H7 (cell line): ENCODE measurements at regions not wholly inside any gene's neighbourhood (a gene's known extent, or its start where the extent isn't known, plus 50 kb on each side); places are given as distances from the start of the nearest gene placed in this dataset.

Experiments used
- DNase-seq: peaks from one replicate; pipeline ENCODE4 v3.0.0; 2012
- H3K27me3 ChIP-seq: 2 replicates; pipeline ENCODE4 v1.6.0; 2011; ENCODE audit warnings: mild to moderate bottlenecking, low read length; ENCODE audit not compliant: control insufficient read depth, insufficient read depth
- H3K36me3 ChIP-seq: replicated peaks from 2 replicates; pipeline ENCODE4 v1.5.1; 2011; ENCODE audit warnings: low read length; ENCODE audit not compliant: control insufficient read depth, insufficient read depth
- H3K4me3 ChIP-seq: 2 replicates; pipeline ENCODE4 v1.5.1; 2011; ENCODE audit warnings: low read depth, mild to moderate bottlenecking, control low read depth, low read length, moderate library complexity; ENCODE audit not compliant: insufficient read depth

- no peak overlapping the region for H3K4me3 ChIP-seq
Observed at GRCh38 chr2:134770702-134771101, 51.9 kb upstream of the TMEM163 start.

GRCh38 chr2:134771313-134771801, 52.6 kb upstream of the TMEM163 start:
- DNase-seq, result no peak

More at GRCh38 chr2:134770702-134771101, 51.9 kb upstream of the TMEM163 start:
- H3K27me3 ChIP-seq, result no peaks in the 10 kb centered on the region
- no peak for DNase-seq
- no peaks in the 10 kb centered on the region for H3K36me3 ChIP-seq

GRCh38 chr2:134772493-134773169, 53.8 kb upstream of the TMEM163 start:
- no peak for DNase-seq
- no peak overlapping the region for H3K4me3 ChIP-seq
- H3K36me3 ChIP-seq, result no peaks in the 10 kb centered on the region
- no peaks in the 10 kb centered on the region for H3K27me3 ChIP-seq

More at GRCh38 chr2:134771313-134771801, 52.6 kb upstream of the TMEM163 start:
- Histone ChIP-seq H3K4me3 (no peak overlapping the region), H3K36me3 (no peaks in the 10 kb centered on the region), H3K27me3 (no peaks in the 10 kb centered on the region)

- no peak overlapping the region for H3K4me3 ChIP-seq
- no peaks in the 10 kb centered on the region for H3K36me3 ChIP-seq
- no peak for DNase-seq
- H3K27me3 ChIP-seq, result no peaks in the 10 kb centered on the region
Observed at GRCh38 chr2:134773335-134773734, 54.5 kb upstream of the TMEM163 start.

GRCh38 chr2:134773759-134774742, 55.3 kb upstream of the TMEM163 start:
- H3K4me3 ChIP-seq, result no peak overlapping the region
- no peaks in the 10 kb centered on the region for H3K27me3 ChIP-seq

GRCh38 chr2:134774786-134775641, 56.2 kb upstream of the TMEM163 start:
- no peaks in the 10 kb centered on the region for H3K36me3 ChIP-seq
- no peak for DNase-seq
- H3K4me3 ChIP-seq, result no peak overlapping the region
- H3K27me3 ChIP-seq, result no peaks in the 10 kb centered on the region

More at GRCh38 chr2:134773759-134774742, 55.3 kb upstream of the TMEM163 start:
- H3K36me3 ChIP-seq, result no peaks in the 10 kb centered on the region
- DNase-seq, result no peak

GRCh38 chr2:134776836-134777235, 58.0 kb upstream of the TMEM163 start:
- no peaks in the 10 kb centered on the region for H3K27me3 ChIP-seq
- DNase-seq, result no peak
- no peaks in the 10 kb centered on the region for H3K36me3 ChIP-seq
- H3K4me3 ChIP-seq, result no peak overlapping the region

- no peaks in the 10 kb centered on the region for H3K27me3 ChIP-seq
- H3K36me3 ChIP-seq, result no peaks in the 10 kb centered on the region
- no peak overlapping the region for H3K4me3 ChIP-seq
- no peak for DNase-seq
Observed at GRCh38 chr2:134777593-134777992, 58.8 kb upstream of the TMEM163 start.

- H3K36me3 ChIP-seq, result no peaks in the 10 kb centered on the region
- H3K27me3 ChIP-seq, result no peaks in the 10 kb centered on the region
- no peak overlapping the region for H3K4me3 ChIP-seq
- peak; percentile 23 for DNase-seq
Observed at GRCh38 chr2:134778372-134778771, 59.6 kb upstream of the TMEM163 start.

- no peak for DNase-seq
- no peak overlapping the region for H3K4me3 ChIP-seq
- no peaks in the 10 kb centered on the region for H3K27me3 ChIP-seq
- H3K36me3 ChIP-seq, result no peaks in the 10 kb centered on the region
Observed at GRCh38 chr2:134780972-134781371, 57.4 kb upstream of the ACMSD start.

GRCh38 chr2:134782107-134782506, 56.3 kb upstream of the ACMSD start:
- DNase-seq, result no peak

GRCh38 chr2:134782792-134783191, 55.6 kb upstream of the ACMSD start:
- H3K27me3 ChIP-seq, result no peaks in the 10 kb centered on the region
- peak; percentile 22 for DNase-seq
- H3K36me3 ChIP-seq, result no peaks in the 10 kb centered on the region
- H3K4me3 ChIP-seq, result no peak overlapping the region

More at GRCh38 chr2:134782107-134782506, 56.3 kb upstream of the ACMSD start:
- no peaks in the 10 kb centered on the region for H3K36me3 ChIP-seq
- no peaks in the 10 kb centered on the region for H3K27me3 ChIP-seq
- H3K4me3 ChIP-seq, result no peak overlapping the region

- no peaks in the 10 kb centered on the region for H3K27me3 ChIP-seq
- no peak for DNase-seq
Observed at GRCh38 chr2:134783912-134784311, 54.5 kb upstream of the ACMSD start.

More at GRCh38 chr2:134783912-134784311, 54.5 kb upstream of the ACMSD start:
- no peak overlapping the region for H3K4me3 ChIP-seq
- H3K36me3 ChIP-seq, result no peaks in the 10 kb centered on the region
